Esophagus muscularis mucosa (tissue), 4 donors: ENCODE measurements at regions not wholly inside any gene's neighbourhood (a gene's known extent, or its start where the extent isn't known, plus 50 kb on each side); places are given as distances from the start of the nearest gene placed in this dataset.
A peak's percentile ranks its signal among the peaks of the same experiment; 100 is the strongest.

Experiments used
- DNase-seq: peaks from one replicate; pipeline ENCODE4 v3.0.0-alpha.2; 2017; ENCODE audit errors: extremely low spot score
- H3K27ac ChIP-seq, 4 donors: fragments of 200-600 bp; sonication (generic); replicated peaks in 1 of 4; 1 replicate in 3 of 4; 2 replicates in 1 of 4; pipeline ENCODE4 v1.5.1; 2016 to 2019; ENCODE audit warnings: mild to moderate bottlenecking in 1 of 4
- H3K27me3 ChIP-seq, 4 donors: fragments of 200-600 bp; sonication (generic); one replicate each; pipeline versions ENCODE4 v1.5.1 to v1.6.0; 2016 to 2019
- H3K36me3 ChIP-seq, 4 donors: fragments of 200-600 bp; sonication (generic); one replicate each; pipeline ENCODE4 v1.5.1; 2016 to 2019
- H3K4me1 ChIP-seq, 4 donors: fragments of 200-600 bp; sonication (generic); one replicate each; pipeline ENCODE4 v1.5.1; 2016 to 2019
- H3K4me3 ChIP-seq, 4 donors: fragments of 200-600 bp; sonication (generic); 1 replicate in 2 of 4; 2 replicates in 2 of 4; pipeline ENCODE4 v1.5.1; 2016 to 2019; ENCODE audit warnings: mild to moderate bottlenecking in 4 of 4, moderate library complexity in 1 of 4
- H3K9me3 ChIP-seq, 4 donors: fragments of 200-600 bp; sonication (generic); 1 replicate in 3 of 4; 2 replicates in 1 of 4; pipeline ENCODE4 v1.5.1; 2016 to 2019
- EP300 ChIP-seq: sonication (generic); formaldehyde crosslinking; IDR thresholded peaks from one replicate; pipeline ENCODE4 v1.6.1; 2017; ENCODE audit warnings: antibody characterized with exemption
- POLR2A ChIP-seq: fragments of 450-650 bp; IDR thresholded peaks from one replicate; pipeline ENCODE4 v1.6.1; 2017; ENCODE audit warnings: antibody characterized with exemption, moderate library complexity, mild to moderate bottlenecking, low read depth
- POLR2AphosphoS5 ChIP-seq, 2 donors: sonication (generic); formaldehyde crosslinking; IDR thresholded peaks; one replicate each; pipeline ENCODE4 v1.6.1; 2017; ENCODE audit warnings: antibody characterized with exemption in 2 of 2
- WGBS: methylation state at CpG from one replicate; pipeline ENCODE4 v1.1.5; 2018; 5-methylcytosine and 5-hydroxymethylcytosine counted together
- intact Hi-C: fragments of 100-400 bp; cut with DNase I; formaldehyde crosslinking; loops from one replicate; pipeline ENCODE4 v1.15.1; 2023
- TF ChIP-seq, protein P1 (sequence below), 3 experiments: fragments of 200-600 bp in 2 of 3; fragments of 450-650 bp in 1 of 3; sonication (generic) in 2 of 3; IDR thresholded peaks; one replicate each; pipeline ENCODE4 v1.5.1; 2017 to 2019; ENCODE audit warnings: antibody characterized with exemption in 3 of 3, mild to moderate bottlenecking in 2 of 3, moderate library complexity in 1 of 3

DNA sequence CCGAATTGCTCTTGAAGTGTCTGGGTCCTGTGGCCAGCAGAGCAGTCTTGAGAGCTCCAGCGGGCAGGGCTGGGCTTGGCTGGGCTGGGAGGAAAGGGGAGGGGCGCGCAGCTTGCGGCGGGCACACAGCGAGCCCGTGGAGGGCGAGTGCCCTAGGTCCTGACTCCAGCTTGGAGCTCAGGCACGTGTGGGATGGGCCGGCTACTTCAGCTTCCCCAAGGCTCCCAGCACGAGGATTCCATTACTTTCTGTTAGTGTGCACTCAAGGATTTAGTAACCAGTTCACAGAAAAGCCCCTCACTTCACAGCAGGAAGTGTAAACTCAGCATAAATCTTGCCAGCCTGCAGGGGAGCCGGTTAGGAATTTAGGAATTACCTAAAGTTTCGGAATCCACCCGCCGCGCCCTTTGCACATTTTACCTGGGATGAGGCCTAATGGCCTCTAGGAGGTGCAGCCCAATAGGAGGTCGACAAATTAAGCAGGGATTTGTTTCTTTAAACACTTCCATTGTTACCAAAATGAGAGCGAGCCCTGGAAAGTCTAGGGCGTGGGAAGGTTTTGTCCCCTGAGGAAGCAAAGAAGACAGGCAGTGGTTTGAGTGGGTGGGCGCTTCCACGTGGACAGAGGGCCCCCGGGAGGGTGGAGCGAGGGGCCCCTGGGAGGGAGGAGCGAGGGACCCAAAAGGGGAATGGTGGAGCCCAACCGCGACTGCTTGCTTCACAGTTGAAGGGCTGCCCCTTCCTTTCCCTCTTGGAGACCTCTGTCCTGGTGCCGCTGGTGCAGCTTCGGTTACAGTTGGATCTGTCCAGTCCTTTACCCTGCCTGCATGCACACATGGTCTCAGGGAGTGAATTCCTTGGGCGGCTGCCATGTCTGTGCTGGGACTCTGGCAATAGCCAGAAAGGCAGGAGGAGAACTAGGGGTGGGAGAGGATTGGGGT lies 93.3 kb downstream of the CTAGE1 start:
- TF ChIP-seq EP300 (no peak), POLR2A (no peak), POLR2AphosphoS5 (IDR thresholded peaks at IDR 0.05) (no peak)
- TF ChIP-seq, protein P1, sequence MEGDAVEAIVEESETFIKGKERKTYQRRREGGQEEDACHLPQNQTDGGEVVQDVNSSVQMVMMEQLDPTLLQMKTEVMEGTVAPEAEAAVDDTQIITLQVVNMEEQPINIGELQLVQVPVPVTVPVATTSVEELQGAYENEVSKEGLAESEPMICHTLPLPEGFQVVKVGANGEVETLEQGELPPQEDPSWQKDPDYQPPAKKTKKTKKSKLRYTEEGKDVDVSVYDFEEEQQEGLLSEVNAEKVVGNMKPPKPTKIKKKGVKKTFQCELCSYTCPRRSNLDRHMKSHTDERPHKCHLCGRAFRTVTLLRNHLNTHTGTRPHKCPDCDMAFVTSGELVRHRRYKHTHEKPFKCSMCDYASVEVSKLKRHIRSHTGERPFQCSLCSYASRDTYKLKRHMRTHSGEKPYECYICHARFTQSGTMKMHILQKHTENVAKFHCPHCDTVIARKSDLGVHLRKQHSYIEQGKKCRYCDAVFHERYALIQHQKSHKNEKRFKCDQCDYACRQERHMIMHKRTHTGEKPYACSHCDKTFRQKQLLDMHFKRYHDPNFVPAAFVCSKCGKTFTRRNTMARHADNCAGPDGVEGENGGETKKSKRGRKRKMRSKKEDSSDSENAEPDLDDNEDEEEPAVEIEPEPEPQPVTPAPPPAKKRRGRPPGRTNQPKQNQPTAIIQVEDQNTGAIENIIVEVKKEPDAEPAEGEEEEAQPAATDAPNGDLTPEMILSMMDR (IDR thresholded peaks at IDR 0.05) = peak in 1 of 3 experiments; percentile 15
- Histone ChIP-seq H3K4me1 (peaks cover 0 to 20% (median 13%) of the 10 kb centered on the region in 4 donors), H3K36me3 (no peaks in the 10 kb centered on the region), H3K27me3 (no peaks in the 10 kb centered on the region), H3K27ac (no peak overlapping the region), H3K4me3 (peak overlapping the region; percentile 10 to 33 (median 18)), H3K9me3 (no peaks in the 10 kb centered on the region)
- intact Hi-C loops = no loop called here
- 46% methylated on average over 20 of the region's 30 CpGs for WGBS
- DNase-seq = no peak

GRCh38 chr18:22322243-22322691 lies 95.4 kb downstream of the CTAGE1 start:
- Histone ChIP-seq H3K27me3 (no peaks in the 10 kb centered on the region), H3K9me3 (no peaks in the 10 kb centered on the region), H3K4me1 (peaks cover 0 to 20% (median 13%) of the 10 kb centered on the region in 4 donors), H3K36me3 (no peaks in the 10 kb centered on the region), H3K27ac (peak overlapping the region; percentile 41 to 72 (median 52)), H3K4me3 (no peak overlapping the region)
- DNase-seq = no peak
- TF ChIP-seq POLR2AphosphoS5 (IDR thresholded peaks at IDR 0.05) (peak; percentile 22 to 33), POLR2A (no peak), EP300 (peak; percentile 3)
- TF ChIP-seq, protein P1 (IDR thresholded peaks at IDR 0.05) = no peak
- 50% methylated on average over 7 of the region's 7 CpGs for WGBS
- intact Hi-C loops = no loop called here

DNA sequence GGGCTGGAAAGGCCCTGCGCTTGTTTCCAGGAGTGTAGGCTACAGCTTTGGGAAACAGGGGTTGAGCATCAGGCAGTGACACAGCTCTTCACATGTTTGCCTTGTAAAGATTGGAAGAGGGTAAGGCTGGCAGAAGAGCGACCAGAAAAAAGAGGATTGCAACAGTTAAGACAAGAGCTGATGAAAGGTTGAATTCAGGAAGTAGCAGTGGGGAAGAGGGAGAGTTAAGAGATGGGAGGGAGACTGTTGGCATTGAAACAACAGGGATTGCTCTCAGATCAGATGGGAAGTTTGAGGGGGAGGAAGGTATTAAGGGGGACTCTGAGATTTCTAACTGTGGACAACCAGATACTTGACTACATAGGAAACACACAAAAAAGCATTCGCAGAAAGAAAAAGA lies 96.9 kb downstream of the CTAGE1 start:
- intact Hi-C loops = no loop called here
- H3K36me3 ChIP-seq = no peaks in the 10 kb centered on the region
- 94% methylated on average over 3 of the region's 3 CpGs for WGBS
- H3K4me3 ChIP-seq = no peak overlapping the region
- no peaks in the 10 kb centered on the region for H3K9me3 ChIP-seq
- no peak for DNase-seq
- H3K27me3 ChIP-seq = no peaks in the 10 kb centered on the region
- H3K27ac ChIP-seq = no peak overlapping the region
- peaks cover 0 to 20% (median 13%) of the 10 kb centered on the region in 4 donors for H3K4me1 ChIP-seq
- TF ChIP-seq POLR2A (no peak), EP300 (no peak), POLR2AphosphoS5 (IDR thresholded peaks at IDR 0.05) (no peak)
- TF ChIP-seq, protein P1 (IDR thresholded peaks at IDR 0.05) = no peak

DNA sequence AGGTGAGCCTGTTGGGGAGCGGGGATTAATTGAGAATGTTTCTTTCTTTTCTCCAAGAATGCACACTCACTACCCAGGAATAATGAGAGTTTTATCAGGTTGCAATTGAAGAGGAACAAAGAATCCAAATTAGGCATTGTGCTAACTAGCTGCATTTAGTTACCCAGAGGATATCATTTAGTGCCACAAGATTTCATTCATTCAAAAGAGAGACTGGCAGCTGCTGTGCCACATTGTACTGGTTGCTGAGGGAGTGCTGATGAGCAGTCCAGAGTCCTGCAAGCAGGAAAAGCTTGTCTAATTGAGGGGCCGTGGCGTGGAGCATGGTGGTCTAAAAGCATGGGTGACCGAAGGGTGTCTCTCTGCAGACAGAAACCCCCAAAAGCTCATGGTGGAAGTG lies 97.6 kb downstream of the CTAGE1 start:
- no peak overlapping the region for H3K4me3 ChIP-seq
- WGBS = 97% methylated on average over 4 of the region's 4 CpGs

More for the DNA sequence above, 97.6 kb downstream of the CTAGE1 start:
- Histone ChIP-seq H3K9me3 (no peaks in the 10 kb centered on the region), H3K27ac (no peak overlapping the region), H3K4me1 (peaks cover 0 to 20% (median 13%) of the 10 kb centered on the region in 4 donors), H3K27me3 (no peaks in the 10 kb centered on the region), H3K36me3 (no peaks in the 10 kb centered on the region)
- intact Hi-C loops = no loop called here
- TF ChIP-seq POLR2A (no peak), EP300 (no peak), POLR2AphosphoS5 (IDR thresholded peaks at IDR 0.05) (no peak)
- TF ChIP-seq, protein P1 (IDR thresholded peaks at IDR 0.05) = no peak
- no peak for DNase-seq
